Suprapubic skin (tissue), 4 donors: ENCODE measurements at regions not wholly inside any gene's neighbourhood (a gene's known extent, or its start where the extent isn't known, plus 50 kb on each side); places are given as distances from the start of the nearest gene placed in this dataset.
"Not testable (repeated sequence)": the region's sequence is repeated elsewhere in the genome, so short reads cannot be mapped to it uniquely, and the experiment has no call there.

Source experiments
- EP300 ChIP-seq: sonication (generic); formaldehyde crosslinking; IDR thresholded peaks from one replicate; pipeline ENCODE4 v1.6.1; 2017; ENCODE audit warnings: antibody characterized with exemption
- POLR2A ChIP-seq, 2 donors: fragments of 450-650 bp; IDR thresholded peaks; one replicate each; pipeline ENCODE4 v1.6.1; 2017; ENCODE audit warnings: antibody characterized with exemption in 2 of 2, mild to moderate bottlenecking in 2 of 2, moderate library complexity in 2 of 2
- POLR2AphosphoS5 ChIP-seq, 3 donors: sonication (generic); formaldehyde crosslinking; IDR thresholded peaks; one replicate each; pipeline ENCODE4 v1.6.1; 2017; ENCODE audit warnings: antibody characterized with exemption in 3 of 3
- TF ChIP-seq, protein P1 (sequence below), 2 donors: fragments of 200-600 bp in 1 of 2; fragments of 450-650 bp in 1 of 2; sonication (generic) in 1 of 2; IDR thresholded peaks; one replicate each; pipeline ENCODE4 v1.5.1; 2016 to 2019; ENCODE audit warnings: antibody characterized with exemption in 2 of 2, mild to moderate bottlenecking in 1 of 2, moderate library complexity in 1 of 2

DNA sequence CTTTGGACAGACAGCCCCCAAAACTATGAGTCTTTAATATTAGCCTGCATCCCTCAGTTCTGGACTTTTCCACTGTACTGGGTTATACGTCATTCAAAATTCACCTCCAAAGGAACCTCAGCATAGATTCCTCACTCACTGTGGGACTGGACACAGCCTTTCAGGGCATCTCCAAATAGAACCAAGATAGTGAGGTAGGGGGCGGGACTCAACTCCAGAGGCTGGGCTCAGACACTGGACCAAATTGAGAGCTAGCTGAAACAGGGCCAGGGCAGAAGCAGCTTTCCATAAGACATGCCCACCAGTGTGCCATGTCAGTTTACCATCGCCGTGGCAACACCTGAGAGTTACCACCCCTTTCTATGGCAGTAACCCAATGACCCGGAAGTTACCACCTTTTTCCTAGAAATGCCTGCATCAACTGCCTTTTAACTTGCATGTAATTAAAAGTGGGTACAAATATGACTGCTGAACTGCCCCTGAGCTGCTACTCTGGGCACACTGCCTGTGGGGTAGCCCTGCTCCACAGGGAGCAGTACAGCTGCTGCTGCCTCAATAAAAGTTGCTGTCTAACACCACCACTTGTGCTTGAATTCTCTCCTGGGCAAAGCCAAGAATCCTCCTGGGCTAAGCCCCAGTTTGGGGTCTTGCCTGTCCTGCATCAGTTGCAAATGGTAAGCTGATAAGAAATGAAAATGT is 274.7 kb downstream of the ANAPC1 start:
- TF ChIP-seq, protein P1, sequence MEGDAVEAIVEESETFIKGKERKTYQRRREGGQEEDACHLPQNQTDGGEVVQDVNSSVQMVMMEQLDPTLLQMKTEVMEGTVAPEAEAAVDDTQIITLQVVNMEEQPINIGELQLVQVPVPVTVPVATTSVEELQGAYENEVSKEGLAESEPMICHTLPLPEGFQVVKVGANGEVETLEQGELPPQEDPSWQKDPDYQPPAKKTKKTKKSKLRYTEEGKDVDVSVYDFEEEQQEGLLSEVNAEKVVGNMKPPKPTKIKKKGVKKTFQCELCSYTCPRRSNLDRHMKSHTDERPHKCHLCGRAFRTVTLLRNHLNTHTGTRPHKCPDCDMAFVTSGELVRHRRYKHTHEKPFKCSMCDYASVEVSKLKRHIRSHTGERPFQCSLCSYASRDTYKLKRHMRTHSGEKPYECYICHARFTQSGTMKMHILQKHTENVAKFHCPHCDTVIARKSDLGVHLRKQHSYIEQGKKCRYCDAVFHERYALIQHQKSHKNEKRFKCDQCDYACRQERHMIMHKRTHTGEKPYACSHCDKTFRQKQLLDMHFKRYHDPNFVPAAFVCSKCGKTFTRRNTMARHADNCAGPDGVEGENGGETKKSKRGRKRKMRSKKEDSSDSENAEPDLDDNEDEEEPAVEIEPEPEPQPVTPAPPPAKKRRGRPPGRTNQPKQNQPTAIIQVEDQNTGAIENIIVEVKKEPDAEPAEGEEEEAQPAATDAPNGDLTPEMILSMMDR (IDR thresholded peaks at IDR 0.05), result not testable (repeated sequence)
- not testable (repeated sequence) for TF ChIP-seq POLR2A (IDR thresholded peaks at IDR 0.05); POLR2AphosphoS5 (IDR thresholded peaks at IDR 0.05); EP300
